Duodenal mucosa (tissue), 2 donors: ENCODE measurements at regions not wholly inside any gene's neighbourhood (a gene's known extent, or its start where the extent isn't known, plus 50 kb on each side); places are given as distances from the start of the nearest gene placed in this dataset.

Experiments used
- H3K27ac ChIP-seq: one replicate; pipeline ENCODE4 v1.7.0; 2013; ENCODE audit warnings: low read depth, low read length
- H3K27me3 ChIP-seq, 2 donors: one replicate each; pipeline ENCODE4 v1.7.0; 2013; ENCODE audit warnings: low read length in 2 of 2, control low read depth in 1 of 2; ENCODE audit not compliant: insufficient read depth in 2 of 2, control insufficient read depth in 1 of 2
- H3K36me3 ChIP-seq, 2 donors: one replicate each; pipeline ENCODE4 v1.7.0; 2013; ENCODE audit warnings: low read length in 2 of 2, control low read depth in 1 of 2; ENCODE audit not compliant: insufficient read depth in 2 of 2, control insufficient read depth in 1 of 2
- H3K4me1 ChIP-seq, 2 donors: one replicate each; pipeline ENCODE4 v1.7.0; 2013; ENCODE audit warnings: low read length in 2 of 2, control low read depth in 1 of 2; ENCODE audit not compliant: insufficient read depth in 2 of 2, control insufficient read depth in 1 of 2
- H3K4me3 ChIP-seq, 2 donors: one replicate each; pipeline ENCODE4 v1.7.0; 2013; ENCODE audit warnings: low read length in 2 of 2, low read depth in 1 of 2
- H3K9ac ChIP-seq, 2 donors: one replicate each; pipeline ENCODE4 v1.7.0; 2013; ENCODE audit warnings: low read length in 2 of 2, low read depth in 1 of 2
- H3K9me3 ChIP-seq, 2 donors: one replicate each; pipeline ENCODE4 v1.7.0; 2013; ENCODE audit warnings: low read length in 2 of 2, control low read depth in 1 of 2; ENCODE audit not compliant: control insufficient read depth in 1 of 2

DNA sequence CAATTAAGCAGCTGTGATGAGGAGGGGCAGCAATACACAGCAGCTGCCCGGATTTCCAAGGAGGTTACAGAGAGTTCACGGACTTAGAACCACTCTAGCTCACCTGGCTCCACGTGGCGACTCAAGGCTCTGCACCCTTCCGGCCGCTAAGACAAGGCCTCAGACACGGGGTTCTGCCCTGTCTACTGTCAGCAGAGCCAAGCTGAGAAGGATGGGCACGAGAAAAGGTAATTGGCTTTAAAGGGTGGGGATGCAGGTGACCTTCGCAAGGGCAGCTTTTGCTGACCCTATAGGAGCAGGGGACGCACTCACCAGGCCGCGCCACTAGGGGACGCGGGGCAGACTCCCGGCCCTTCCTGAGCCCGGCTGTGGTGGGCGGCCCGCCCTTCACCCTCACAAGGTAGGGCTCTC, 152.4 kb downstream of the KIF20B start:
- Histone ChIP-seq H3K36me3 (no peaks in the 10 kb centered on the region), H3K4me3 (no peak overlapping the region), H3K4me1 (no peaks in the 10 kb centered on the region), H3K9ac (no peak overlapping the region), H3K27ac (no peak overlapping the region), H3K9me3 (no peaks in the 10 kb centered on the region), H3K27me3 (no peaks in the 10 kb centered on the region)

DNA sequence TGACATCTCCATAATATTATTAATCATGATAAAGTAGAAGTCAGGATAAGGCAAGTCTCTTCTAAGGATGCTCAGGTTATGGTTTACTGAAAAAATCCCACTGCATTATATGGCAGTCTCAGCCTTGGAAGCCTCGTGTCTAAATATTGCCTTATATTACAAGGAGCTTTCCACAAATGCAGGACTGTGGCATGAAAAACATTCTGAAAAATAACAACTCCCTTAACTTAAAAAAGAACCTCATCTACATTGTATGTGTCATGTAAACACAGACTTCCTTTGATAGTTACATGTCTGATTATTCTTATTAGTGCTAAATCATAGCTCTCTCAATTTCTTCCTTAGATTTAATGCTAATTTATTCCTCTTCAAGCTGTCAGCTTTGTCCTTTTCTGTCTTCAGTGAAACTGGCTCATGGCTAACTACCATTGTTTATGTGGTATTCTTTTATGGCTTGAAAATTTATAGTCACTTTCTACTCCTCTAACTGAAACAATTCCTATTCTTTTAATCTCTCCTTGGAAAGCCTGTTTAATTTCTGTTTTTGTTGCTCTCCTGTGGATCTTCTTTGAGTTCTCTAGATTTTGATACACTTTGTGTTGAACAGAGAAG, 156.1 kb downstream of the KIF20B start:
- H3K4me3 ChIP-seq = no peak overlapping the region
- H3K36me3 ChIP-seq = no peaks in the 10 kb centered on the region
- H3K27me3 ChIP-seq = no peaks in the 10 kb centered on the region
- H3K27ac ChIP-seq = no peak overlapping the region
- H3K9me3 ChIP-seq = no peaks in the 10 kb centered on the region
- no peak overlapping the region for H3K9ac ChIP-seq
- peaks cover 9 to 14% of the 10 kb centered on the region in 2 donors for H3K4me1 ChIP-seq

DNA sequence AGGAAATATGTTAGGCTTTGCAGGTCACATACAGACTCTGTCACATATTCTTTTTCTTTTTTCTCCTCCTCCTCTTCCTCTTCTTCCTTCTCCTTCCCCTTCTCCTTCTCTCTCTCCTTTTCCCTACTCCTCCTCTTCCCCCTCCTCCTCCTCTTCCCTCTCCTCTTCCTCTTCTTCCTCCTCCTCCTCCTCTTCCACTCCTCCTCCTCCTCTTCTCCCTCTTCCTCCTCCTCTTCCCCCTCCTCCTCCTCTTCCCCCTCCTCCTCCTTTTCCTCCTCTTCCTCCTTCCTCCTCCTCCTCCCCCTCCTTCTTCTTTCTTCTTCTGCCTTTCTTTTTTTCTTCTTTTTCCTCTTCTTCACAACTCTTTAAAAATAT, 159.8 kb downstream of the KIF20B start:
- Histone ChIP-seq H3K27me3 (no peaks in the 10 kb centered on the region), H3K4me3 (peak overlapping the region; percentile 55 to 56), H3K27ac (no peak overlapping the region), H3K9ac (peak overlapping the region in 1 of 2 donors; percentile 28), H3K9me3 (no peaks in the 10 kb centered on the region), H3K4me1 (peaks cover 9 to 14% of the 10 kb centered on the region in 2 donors), H3K36me3 (no peaks in the 10 kb centered on the region)

DNA sequence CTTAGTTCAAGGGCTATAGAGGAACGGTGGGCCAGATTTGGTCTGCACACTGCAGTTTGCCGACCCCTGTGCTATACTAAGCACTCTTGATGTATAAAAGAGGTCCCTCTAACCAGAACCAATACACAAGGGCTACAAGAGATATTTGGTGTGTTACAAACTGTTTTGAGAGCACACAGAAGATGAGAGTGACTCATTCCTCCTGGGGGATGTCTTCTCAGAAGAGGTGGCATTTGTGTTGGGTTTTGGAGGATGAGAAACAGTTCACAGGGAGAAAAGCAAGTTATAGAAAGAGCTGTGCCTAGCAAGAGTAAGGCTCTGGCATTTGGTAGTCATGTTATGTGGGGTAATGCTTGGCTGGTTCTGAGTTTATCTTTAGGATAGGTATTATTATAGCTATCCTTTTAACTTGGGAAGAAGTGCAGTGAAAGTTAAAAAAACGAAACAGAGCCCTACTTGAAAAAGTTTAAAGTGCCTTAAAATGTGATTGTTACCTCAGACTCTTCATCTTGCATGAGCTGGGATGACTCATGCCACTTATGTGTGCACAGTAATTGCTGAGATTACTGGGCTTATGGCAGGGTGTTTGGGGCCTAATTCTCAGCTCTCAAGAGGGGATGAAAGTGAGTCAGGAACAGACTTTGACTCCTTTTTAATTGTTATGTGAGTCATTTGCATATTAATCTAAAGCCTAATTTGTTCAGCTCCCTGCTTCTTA, 160.4 kb downstream of the KIF20B start:
- no peak overlapping the region for H3K27ac ChIP-seq
- H3K27me3 ChIP-seq = no peaks in the 10 kb centered on the region

DNA sequence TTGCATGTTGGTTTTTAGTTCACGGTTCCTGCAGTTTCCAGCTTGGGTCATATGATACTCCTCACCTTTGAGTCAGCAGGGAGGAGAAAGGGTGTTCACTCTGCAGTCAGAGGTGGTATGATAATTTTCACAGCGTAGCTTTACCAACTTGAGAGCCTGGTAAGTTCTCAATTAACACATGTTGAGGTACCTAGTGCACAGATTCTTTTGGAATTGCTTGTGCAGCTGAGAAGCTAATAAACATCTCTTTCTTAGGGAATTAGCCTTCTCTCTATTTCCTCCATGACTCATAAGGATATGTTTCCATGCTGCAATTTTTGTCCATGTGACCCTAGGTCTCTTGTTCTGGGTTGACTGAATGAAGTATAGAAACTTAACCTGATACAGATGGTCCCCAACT, 166.6 kb downstream of the KIF20B start:
- Histone ChIP-seq H3K27ac (no peak overlapping the region), H3K9me3 (no peaks in the 10 kb centered on the region), H3K9ac (no peak overlapping the region)

More for the DNA sequence above, 160.4 kb downstream of the KIF20B start:
- H3K9me3 ChIP-seq = no peaks in the 10 kb centered on the region
- peaks cover 9 to 14% of the 10 kb centered on the region in 2 donors for H3K4me1 ChIP-seq
- no peak overlapping the region for H3K9ac ChIP-seq
- no peaks in the 10 kb centered on the region for H3K36me3 ChIP-seq
- H3K4me3 ChIP-seq = no peak overlapping the region

DNA sequence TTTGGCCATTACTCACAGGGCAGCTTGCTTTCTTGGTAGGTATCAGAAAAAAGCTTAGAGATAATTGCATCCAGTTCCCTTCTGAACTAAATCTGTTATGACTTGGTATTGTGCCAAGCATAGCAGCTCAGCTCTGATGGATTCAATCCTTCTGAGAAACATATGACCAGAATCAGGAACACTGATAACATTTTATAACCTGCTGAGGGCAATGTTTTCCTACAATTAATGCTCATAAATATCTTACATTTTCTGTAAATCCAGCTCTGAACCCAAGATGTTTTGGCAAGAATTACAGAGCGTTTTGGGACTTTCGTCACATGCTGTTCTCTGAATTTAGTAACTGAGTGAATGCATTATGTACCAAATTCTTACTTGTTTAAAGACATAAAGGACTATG, 167.8 kb downstream of the KIF20B start:
- no peaks in the 10 kb centered on the region for H3K9me3 ChIP-seq
- no peaks in the 10 kb centered on the region for H3K4me1 ChIP-seq
- H3K27ac ChIP-seq = no peak overlapping the region
- H3K36me3 ChIP-seq = no peaks in the 10 kb centered on the region
- H3K27me3 ChIP-seq = no peaks in the 10 kb centered on the region
- H3K4me3 ChIP-seq = no peak overlapping the region
- no peak overlapping the region for H3K9ac ChIP-seq

More for the DNA sequence above, 166.6 kb downstream of the KIF20B start:
- no peak overlapping the region for H3K4me3 ChIP-seq
- H3K27me3 ChIP-seq = no peaks in the 10 kb centered on the region
- no peaks in the 10 kb centered on the region for H3K36me3 ChIP-seq
- no peaks in the 10 kb centered on the region for H3K4me1 ChIP-seq

DNA sequence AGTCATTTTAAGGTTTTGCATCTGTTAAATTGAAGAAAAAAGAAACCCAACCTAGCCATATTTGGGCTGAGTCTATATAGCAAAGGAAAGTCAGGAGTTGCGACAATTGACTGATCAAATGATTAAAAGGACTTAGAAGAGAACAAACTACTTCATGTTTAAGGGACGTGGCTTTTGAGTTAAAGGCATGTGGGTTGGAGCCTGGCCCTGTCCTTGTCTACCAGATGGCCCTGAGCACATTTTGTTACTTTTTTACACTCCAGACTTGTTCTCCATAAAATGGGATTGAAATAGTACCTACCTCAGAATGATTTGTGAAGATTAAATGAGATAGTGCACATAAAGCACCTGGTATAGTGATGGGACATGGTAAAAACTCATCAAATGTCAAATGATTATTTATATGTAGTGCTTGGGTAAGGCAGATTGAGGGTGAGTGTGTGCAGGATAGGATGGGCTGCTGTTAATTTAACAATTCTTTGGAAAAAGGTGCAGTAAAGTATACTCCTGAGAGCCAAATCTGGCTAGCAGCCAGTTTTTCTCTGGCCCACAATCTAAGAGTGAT, 168.3 kb downstream of the KIF20B start:
- no peak overlapping the region for H3K4me3 ChIP-seq
- no peaks in the 10 kb centered on the region for H3K36me3 ChIP-seq
- no peak overlapping the region for H3K9ac ChIP-seq
- H3K27me3 ChIP-seq = no peaks in the 10 kb centered on the region
- H3K9me3 ChIP-seq = no peaks in the 10 kb centered on the region
- H3K27ac ChIP-seq = no peak overlapping the region
- H3K4me1 ChIP-seq = no peaks in the 10 kb centered on the region

DNA sequence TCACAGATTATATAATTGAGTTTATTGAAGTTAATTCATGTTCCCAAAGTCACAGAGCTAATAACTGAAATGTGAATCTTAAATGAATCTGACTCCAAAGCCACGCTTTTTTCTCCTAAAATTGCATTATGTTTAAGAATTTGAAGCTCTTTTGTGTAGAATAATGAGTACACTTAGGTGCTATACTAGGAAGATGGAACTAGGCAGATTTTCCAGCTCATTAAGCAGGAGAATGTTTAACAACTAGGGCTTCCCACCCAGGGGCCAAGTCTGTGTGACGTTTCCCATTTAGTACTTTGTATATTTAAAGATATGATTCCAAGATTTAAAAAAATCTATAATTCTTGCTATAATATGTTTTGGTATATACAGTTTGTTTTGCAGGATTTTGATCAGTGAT, 169.5 kb downstream of the KIF20B start:
- Histone ChIP-seq H3K36me3 (no peaks in the 10 kb centered on the region), H3K4me3 (no peak overlapping the region), H3K9ac (no peak overlapping the region), H3K9me3 (no peaks in the 10 kb centered on the region), H3K27me3 (no peaks in the 10 kb centered on the region), H3K27ac (no peak overlapping the region), H3K4me1 (no peaks in the 10 kb centered on the region)

DNA sequence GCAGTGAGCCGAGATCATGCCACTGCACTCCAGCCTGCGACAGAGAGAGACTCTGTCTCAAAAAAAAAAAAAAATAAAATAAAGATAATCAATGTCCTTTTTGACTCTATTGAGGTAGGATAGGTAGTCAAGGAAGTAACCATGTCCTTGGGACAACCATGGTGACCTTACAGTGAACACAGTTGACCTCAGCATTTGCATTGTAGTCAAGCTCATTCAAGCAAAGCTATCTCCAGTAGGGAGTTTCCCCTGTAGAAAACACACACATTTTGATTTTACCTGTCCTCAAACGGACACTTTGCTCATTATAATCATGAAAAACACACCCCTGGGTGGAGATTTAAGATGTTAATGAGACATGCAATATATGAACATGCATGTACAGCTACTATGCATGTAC, 171.7 kb downstream of the KIF20B start:
- Histone ChIP-seq H3K27me3 (no peaks in the 10 kb centered on the region), H3K4me3 (no peak overlapping the region), H3K4me1 (no peaks in the 10 kb centered on the region), H3K9me3 (no peaks in the 10 kb centered on the region), H3K27ac (no peak overlapping the region), H3K36me3 (no peaks in the 10 kb centered on the region), H3K9ac (no peak overlapping the region)

DNA sequence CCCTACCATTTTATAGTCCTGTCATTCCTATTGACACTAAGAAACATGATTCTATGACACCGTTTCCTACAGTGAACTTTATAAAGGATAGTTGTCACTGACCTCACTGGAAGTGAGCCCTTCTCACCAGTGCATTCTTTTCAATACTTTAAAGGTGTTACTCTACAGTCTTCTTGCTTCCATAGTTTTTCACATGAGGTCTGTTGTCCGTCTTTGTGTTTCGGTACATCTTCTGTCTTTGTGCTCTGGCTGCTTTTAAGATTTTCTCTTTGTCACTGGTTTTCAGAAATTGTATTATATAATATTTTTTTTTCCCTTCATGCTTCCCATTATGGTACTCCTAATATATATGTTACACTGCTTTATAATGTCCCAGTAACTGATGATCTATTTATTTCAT, 174.2 kb downstream of the KIF20B start:
- Histone ChIP-seq H3K4me3 (no peak overlapping the region), H3K36me3 (no peaks in the 10 kb centered on the region), H3K9me3 (no peaks in the 10 kb centered on the region), H3K9ac (no peak overlapping the region), H3K4me1 (no peaks in the 10 kb centered on the region), H3K27ac (no peak overlapping the region), H3K27me3 (no peaks in the 10 kb centered on the region)
